ENCODE measurements at regions not wholly inside any gene's neighbourhood (a gene's known extent, or its start where the extent isn't known, plus 50 kb on each side); places are given as distances from the start of the nearest gene placed in this dataset.

GRCh38 chr2:18273205-18273604 lies 287.2 kb downstream of the RDH14 start:
- DNase-seq (ENCODE audit: low read depth, low spot score) = no peak

GRCh38 chr2:18272148-18272494 lies 288.3 kb downstream of the RDH14 start:
- dilution Hi-C loops (cut with MboI; ENCODE audit: extremely low pct_ligation_motif_present, low sequenced_read_pairs) = no loop called here

More at GRCh38 chr2:18273205-18273604, 287.2 kb downstream of the RDH14 start:
- Histone ChIP-seq H3K9me3 (ENCODE audit: control insufficient read depth, low read depth, low read length) (no peaks in the 10 kb centered on the region), H3K4me2 (ENCODE audit: control insufficient read depth, extremely low read depth, insufficient read depth, low read depth, low read length) (no peak overlapping the region), H4K20me1 (ENCODE audit: control insufficient read depth, extremely low read depth, insufficient read depth, low read length) (no peaks in the 10 kb centered on the region), H3K9ac (ENCODE audit: control insufficient read depth, extremely low read depth, insufficient read depth, low read length) (no peak overlapping the region), H3K27me3 (ENCODE audit: control insufficient read depth, extremely low read depth, insufficient read depth, low read length) (no peaks in the 10 kb centered on the region), H3K4me1 (ENCODE audit: control insufficient read depth, extremely low read depth, insufficient read depth, low read length) (no peaks in the 10 kb centered on the region), H3K27ac (ENCODE audit: control insufficient read depth, insufficient read depth, low read length) (no peak overlapping the region), H3K36me3 (ENCODE audit: control insufficient read depth in 2 of 2, extremely low read depth in 1 of 2, insufficient read depth in 2 of 2, low read length in 2 of 2) (no peaks in the 10 kb centered on the region), H3K9me1 (ENCODE audit: control insufficient read depth, extremely low read depth, insufficient read depth, low read length) (no peaks in the 10 kb centered on the region), H3K79me2 (ENCODE audit: control insufficient read depth, insufficient read depth, low read length) (no peaks in the 10 kb centered on the region), H3K4me3 (ENCODE audit: control insufficient read depth in 2 of 3, extremely low read depth in 1 of 3, insufficient read depth in 2 of 3, low read depth in 1 of 3, low read length in 3 of 3) (no peak overlapping the region), H2AFZ (ENCODE audit: control insufficient read depth, low read length) (no peak overlapping the region)
- TF ChIP-seq, protein P1, sequence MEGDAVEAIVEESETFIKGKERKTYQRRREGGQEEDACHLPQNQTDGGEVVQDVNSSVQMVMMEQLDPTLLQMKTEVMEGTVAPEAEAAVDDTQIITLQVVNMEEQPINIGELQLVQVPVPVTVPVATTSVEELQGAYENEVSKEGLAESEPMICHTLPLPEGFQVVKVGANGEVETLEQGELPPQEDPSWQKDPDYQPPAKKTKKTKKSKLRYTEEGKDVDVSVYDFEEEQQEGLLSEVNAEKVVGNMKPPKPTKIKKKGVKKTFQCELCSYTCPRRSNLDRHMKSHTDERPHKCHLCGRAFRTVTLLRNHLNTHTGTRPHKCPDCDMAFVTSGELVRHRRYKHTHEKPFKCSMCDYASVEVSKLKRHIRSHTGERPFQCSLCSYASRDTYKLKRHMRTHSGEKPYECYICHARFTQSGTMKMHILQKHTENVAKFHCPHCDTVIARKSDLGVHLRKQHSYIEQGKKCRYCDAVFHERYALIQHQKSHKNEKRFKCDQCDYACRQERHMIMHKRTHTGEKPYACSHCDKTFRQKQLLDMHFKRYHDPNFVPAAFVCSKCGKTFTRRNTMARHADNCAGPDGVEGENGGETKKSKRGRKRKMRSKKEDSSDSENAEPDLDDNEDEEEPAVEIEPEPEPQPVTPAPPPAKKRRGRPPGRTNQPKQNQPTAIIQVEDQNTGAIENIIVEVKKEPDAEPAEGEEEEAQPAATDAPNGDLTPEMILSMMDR (optimal IDR thresholded peaks at IDR 0.05 in 1 of 3, IDR thresholded peaks at IDR 0.05 in 1 of 3, conservative IDR thresholded peaks at IDR 0.05 in 1 of 3; ENCODE audit: extremely low read depth in 1 of 3, insufficient read depth in 2 of 3, low read length in 3 of 3) = no peak
- TF ChIP-seq EZH2 (IDR thresholded peaks at IDR 0.05; ENCODE audit: low read length) = no peak
- dilution Hi-C loops (cut with MboI; ENCODE audit: extremely low pct_ligation_motif_present, low sequenced_read_pairs) = no loop called here
- FAIRE-seq = no peak

More at GRCh38 chr2:18272148-18272494, 288.3 kb downstream of the RDH14 start:
- Histone ChIP-seq H4K20me1 (ENCODE audit: control insufficient read depth, extremely low read depth, insufficient read depth, low read length) (no peaks in the 10 kb centered on the region), H3K4me1 (ENCODE audit: control insufficient read depth, extremely low read depth, insufficient read depth, low read length) (no peaks in the 10 kb centered on the region), H3K36me3 (ENCODE audit: control insufficient read depth in 2 of 2, extremely low read depth in 1 of 2, insufficient read depth in 2 of 2, low read length in 2 of 2) (no peaks in the 10 kb centered on the region), H3K9me3 (ENCODE audit: control insufficient read depth, low read depth, low read length) (no peaks in the 10 kb centered on the region), H3K4me2 (ENCODE audit: control insufficient read depth, extremely low read depth, insufficient read depth, low read depth, low read length) (no peak overlapping the region), H3K27me3 (ENCODE audit: control insufficient read depth, extremely low read depth, insufficient read depth, low read length) (no peaks in the 10 kb centered on the region), H3K79me2 (ENCODE audit: control insufficient read depth, insufficient read depth, low read length) (no peaks in the 10 kb centered on the region), H3K27ac (ENCODE audit: control insufficient read depth, insufficient read depth, low read length) (no peak overlapping the region), H3K9me1 (ENCODE audit: control insufficient read depth, extremely low read depth, insufficient read depth, low read length) (no peaks in the 10 kb centered on the region), H3K4me3 (ENCODE audit: control insufficient read depth in 2 of 3, extremely low read depth in 1 of 3, insufficient read depth in 2 of 3, low read depth in 1 of 3, low read length in 3 of 3) (no peak overlapping the region), H3K9ac (ENCODE audit: control insufficient read depth, extremely low read depth, insufficient read depth, low read length) (no peak overlapping the region), H2AFZ (ENCODE audit: control insufficient read depth, low read length) (no peak overlapping the region)
- no peak for TF ChIP-seq EZH2 (IDR thresholded peaks at IDR 0.05; ENCODE audit: low read length)
- TF ChIP-seq, protein P1 (optimal IDR thresholded peaks at IDR 0.05 in 1 of 3, IDR thresholded peaks at IDR 0.05 in 1 of 3, conservative IDR thresholded peaks at IDR 0.05 in 1 of 3; ENCODE audit: extremely low read depth in 1 of 3, insufficient read depth in 2 of 3, low read length in 3 of 3) = no peak
- FAIRE-seq (no peak), DNase-seq (ENCODE audit: low read depth, low spot score) (no peak)

All from keratinocyte (primary cell).